OCI-M2 (cell line): ENCODE measurements at regions not wholly inside any gene's neighbourhood (a gene's known extent, or its start where the extent isn't known, plus 50 kb on each side); places are given as distances from the start of the nearest gene placed in this dataset.

Source experiments
- DNase-seq: peaks from one replicate; lab custom pipeline; 2025; ENCODE audit not compliant: unreplicated experiment; lab: John Stamatoyannopoulos, UW

DNA sequence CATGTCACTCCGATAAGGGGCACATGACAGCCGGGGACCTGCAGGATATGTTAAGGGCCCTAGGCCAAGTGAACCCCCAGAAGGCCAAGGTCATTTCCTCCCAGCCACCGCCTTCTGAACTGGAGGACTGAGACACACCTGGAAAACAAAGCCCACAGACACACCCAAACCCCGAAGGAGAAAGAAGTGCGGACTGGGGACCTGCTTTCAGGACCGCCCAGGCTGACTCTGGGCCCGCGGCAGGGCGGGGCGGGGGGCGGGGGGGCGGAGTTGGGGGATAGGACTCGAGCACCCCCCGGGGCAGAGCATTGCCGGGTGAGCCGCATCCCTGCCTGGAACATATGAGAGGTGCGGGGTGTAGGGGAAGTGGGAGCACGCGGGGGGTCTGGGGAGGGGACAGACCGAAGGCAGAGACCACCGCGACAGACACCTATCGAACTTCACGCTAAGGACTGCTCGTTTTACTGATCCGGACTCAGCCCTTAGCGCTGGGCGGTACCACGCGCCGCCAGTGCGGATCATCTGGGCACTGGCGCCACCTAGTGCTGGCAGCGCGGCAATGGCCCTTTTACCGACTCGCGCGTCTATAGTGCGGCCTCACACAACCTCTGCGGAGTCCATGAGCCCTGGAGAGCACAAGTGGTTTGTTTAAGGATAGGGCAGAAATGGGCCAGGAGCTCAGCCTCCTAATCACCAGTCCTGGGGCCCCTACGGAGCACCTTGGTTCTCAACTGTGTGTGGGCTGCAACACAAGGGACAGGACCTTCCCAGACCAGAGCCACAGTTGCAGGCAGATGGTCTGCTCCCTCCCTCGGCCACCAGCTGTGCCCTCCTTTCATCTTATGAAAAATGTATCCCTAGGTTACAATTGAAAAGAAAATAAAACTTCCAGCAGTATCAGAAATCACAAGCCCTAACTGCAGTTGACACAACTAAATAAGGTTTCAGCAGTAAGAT lies 157.6 kb downstream of the HERPUD2 start:
- DNase-seq: no peak

DNA sequence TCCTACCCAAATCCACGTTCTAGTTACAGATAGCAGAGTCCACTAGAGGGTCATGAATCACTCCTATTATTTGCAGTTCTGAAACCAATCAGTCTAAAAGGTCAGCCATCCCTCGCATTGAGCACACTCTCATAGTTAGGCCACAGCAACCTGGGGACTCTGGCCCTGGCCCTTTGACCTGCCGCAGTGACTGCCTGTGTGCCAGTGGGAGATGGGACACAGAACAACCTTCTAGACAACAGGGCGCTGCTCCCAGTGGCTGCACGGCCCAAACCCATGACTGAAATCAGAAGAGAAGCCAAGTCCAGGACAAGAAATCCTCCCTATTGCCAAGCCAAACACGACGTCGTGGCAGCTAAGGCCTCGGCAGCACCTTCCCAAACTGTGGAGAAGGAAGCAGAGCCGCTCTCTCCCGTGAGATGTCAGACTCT lies 158.5 kb downstream of the HERPUD2 start:
- DNase-seq: no peak

- DNase-seq: no peak
Observed at GRCh38 chr7:35533902-35534301, 161.0 kb downstream of the HERPUD2 start.

- DNase-seq: no peak
Observed at GRCh38 chr7:35530124-35531109, 164.5 kb downstream of the HERPUD2 start.

- DNase-seq: no peak
Observed at GRCh38 chr7:35529713-35530112, 165.2 kb downstream of the HERPUD2 start.

- no peak for DNase-seq
Observed at GRCh38 chr7:35528381-35528977, 166.5 kb downstream of the HERPUD2 start.

DNA sequence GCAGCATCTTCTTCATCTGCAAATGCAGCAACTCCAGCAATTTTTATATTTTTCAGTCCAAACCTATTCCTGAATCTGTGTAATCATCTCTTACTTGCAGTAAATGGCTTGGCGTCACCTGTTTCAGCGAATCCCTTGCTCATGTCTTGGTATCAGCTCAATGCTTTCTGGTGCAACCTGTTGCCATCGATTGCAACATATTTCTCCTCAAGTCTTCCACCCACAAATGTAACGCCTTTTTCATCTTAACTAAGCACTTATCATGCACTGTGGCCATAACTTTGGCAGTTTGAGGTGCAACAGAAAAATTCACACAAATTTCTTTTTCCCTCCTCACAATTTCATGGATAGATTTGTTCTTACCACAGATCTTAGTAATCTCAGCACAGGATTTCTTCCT lies 168.3 kb downstream of the HERPUD2 start:
- DNase-seq: no peak

GRCh38 chr7:35524112-35524804 lies 170.7 kb downstream of the HERPUD2 start:
- no peak for DNase-seq

DNA sequence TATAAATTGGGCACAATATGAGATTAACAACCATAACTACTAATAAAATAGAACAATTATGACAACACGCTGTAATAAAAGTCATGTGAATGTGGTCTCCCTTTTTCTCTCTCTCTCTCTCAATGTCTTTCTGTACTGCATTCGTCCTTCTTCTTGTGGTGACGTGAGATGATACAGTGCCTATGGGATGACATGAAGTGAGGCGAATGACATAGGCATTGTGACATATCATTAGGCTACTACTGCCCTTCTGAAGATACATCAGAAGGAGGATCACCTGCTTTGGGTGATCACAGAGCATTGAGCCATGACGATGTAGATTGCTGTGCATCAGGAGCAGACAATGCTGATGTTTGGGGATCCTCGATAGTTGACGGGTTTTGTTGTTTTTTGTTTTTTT lies 171.6 kb downstream of the HERPUD2 start:
- no peak for DNase-seq

DNA sequence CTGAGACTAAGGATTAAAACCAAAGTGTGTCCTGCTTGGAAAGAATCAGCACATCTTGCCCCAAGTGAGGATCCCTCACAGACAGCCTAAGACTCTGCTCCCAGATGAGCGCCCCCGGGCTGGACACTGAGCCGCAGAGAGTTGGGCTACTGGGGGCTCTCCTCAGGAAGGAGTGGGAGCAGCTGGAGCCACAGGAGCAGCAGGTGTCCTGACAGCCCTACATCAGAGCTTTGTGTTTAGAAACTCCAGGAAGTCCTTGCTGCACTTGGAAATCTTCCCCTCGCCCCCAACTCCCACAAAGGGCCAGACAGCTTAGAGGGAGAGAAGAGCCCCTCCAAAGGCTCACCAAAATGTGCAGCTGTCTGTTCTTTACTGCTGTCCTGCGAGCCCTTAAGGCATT lies 172.2 kb downstream of the HERPUD2 start:
- no peak for DNase-seq

DNA sequence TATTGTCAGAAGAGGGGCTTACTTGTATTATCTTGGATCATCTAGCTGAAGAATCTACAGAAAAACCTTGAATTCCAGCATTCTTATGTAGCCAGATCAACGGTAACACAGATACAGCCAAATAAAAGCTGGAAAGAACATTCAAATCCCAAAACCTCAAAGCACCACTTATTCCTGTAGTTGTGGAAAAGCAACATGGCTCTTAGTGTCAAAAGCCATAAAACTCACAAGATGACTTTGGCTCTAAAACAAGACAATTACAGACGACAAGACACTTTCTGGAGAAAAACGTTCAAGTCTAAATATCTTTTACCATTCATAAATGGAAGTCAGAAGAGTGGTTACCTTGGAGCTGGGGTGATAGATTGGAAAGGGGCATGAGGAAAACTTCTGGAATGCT lies 173.0 kb downstream of the HERPUD2 start:
- DNase-seq: no peak

DNA sequence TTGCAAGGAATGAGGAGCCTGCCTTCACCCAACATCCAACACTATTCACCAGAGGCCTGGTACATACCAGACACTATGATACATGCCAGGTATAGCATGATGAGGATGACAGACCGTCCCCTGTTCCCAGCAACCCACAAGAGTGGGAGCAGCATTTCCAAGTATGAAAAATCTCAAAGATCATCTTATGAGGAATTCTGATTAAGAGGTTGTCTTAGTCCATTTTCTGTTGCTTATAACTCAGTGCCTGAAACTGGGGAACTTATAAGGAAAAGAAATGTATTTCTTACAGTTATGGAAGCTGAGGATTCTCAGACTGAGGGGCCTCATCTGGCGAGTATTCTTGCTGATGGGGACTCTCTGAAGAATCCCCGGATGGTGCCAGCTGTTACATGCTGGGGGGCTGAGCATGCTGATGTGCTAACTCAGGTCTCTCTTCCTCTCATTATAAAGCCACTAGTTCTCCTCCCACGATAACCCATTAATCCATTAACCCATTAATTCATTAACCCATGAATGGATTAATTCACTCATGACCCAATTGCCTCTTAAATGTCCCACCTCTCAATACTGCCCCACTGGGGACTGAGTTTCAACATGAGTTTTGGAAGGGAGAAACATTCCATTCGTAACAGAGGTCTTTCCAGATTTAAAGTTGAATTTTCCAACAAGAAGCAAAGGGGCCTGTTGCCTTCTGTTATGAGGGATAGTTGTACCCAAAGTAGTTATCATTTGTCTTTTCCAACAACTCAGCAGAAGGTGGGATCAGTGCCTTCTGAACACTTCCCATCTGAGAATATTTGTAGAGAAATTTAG lies 173.9 kb downstream of the HERPUD2 start:
- DNase-seq: no peak

DNA sequence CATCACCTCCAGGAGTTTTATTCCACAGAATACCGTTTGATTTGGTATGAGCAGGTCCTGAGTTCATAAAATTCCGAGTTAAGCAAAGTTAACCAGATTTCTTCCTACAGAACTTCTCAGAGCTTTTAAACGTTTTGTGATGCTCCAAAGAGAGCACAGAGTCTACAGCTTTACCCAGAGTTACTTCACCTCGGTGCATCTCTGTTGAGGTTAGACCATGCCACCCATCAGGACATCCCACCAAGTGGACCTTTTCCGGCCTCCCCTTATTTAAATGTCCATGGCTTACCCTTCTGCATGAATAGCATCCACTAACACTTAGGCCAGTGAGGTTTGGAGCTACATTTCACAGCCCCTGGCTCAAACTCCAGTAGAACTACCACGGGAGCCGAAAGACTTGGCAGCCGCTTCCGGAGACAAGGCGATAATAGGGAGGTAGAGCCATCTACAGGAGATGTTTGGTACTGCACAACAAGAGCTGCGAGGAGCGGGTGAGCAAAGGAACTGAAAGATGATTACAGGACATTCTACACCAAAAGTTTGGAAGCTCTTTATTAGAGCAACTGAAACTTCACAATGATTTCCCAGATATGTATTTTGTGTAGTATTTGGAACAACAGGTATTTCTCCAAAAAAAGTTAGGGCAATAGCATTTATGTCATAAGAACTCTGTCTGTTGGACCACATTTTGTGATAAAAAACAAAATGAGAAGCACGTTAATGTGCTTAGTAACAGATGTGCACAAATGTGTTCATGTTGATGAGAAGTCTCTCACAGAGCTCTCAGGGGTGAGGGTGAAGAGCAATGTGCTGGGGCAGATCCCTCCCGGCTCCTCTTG lies 174.7 kb downstream of the HERPUD2 start:
- peak; percentile 28 for DNase-seq

DNA sequence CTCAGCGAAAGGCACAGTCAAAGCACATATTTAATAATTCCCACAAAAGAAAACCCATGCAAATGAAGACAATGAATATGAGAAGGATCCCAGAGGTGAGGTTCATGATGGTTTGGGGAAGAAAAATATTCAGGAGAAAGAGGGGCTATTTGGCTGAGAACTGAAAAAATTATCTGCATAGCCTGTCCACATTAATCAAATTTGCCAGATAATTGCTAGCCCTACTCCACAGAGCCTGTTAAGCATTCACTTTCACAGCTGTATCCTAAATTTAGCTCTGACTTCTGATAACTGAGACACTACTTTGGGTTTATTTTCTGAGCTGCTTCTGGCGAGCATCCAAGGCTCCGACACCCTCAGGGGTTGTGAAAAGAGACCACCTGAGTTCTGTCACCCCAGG lies 176.2 kb downstream of the HERPUD2 start:
- DNase-seq: no peak

- DNase-seq: no peak
Observed at GRCh38 chr7:35516498-35516897, 178.4 kb downstream of the HERPUD2 start.

DNA sequence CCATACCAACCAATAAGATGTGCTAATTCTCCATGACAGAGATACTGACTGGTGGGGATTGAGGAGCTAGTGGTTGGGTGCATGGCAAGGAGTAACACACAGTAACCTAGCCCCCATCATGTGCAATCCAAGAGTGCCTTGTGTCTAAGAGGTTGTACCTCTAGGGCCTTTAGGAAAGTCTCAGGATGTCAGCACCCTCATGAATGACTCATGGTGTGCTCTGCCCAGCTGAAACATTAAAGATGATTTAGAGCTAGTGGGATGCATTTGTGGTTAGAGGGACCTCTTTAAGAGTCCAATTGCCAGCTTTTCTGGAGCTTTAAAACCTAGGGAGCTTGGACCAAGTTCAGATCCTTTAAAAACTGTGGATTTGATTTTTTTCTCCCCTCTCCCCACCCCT lies 181.1 kb downstream of the HERPUD2 start:
- DNase-seq: no peak

DNA sequence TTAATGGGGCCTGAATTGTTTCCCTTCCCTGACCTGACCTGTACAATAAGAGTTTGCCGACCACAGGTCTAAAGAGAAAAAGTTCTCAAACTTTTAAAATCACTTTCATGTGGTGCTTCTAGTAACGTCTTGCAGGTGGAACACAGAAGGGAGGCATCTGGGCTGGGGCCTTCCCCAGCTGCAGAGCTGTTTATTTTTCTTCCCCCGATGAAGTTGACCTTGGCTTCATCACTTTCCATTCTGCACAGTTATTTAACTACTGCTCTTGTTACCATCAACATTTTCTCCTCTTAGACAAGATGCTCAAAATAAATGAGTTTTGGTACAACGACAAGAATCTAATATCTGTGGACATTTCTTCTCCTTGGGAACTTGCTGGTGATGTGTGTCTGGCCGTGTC lies 181.7 kb downstream of the HERPUD2 start:
- DNase-seq: no peak

GRCh38 chr7:35512716-35513115 lies 182.2 kb downstream of the HERPUD2 start:
- DNase-seq: no peak
